PFSK-1 (cell line): ENCODE measurements at regions not wholly inside any gene's neighbourhood (a gene's known extent, or its start where the extent isn't known, plus 50 kb on each side); places are given as distances from the start of the nearest gene placed in this dataset.

ENCODE experiments used
- POLR2AphosphoS5 ChIP-seq: IDR thresholded peaks from 2 replicates; pipeline ENCODE4 v1.6.1; 2012; ENCODE audit warnings: low read depth, mild to moderate bottlenecking, control low read depth, low read length, moderate library complexity
- TAF1 ChIP-seq: IDR thresholded peaks from 2 replicates; pipeline ENCODE4 v1.6.1; 2012; ENCODE audit warnings: low read length, control low read depth, borderline replicate concordance; ENCODE audit not compliant: insufficient read depth

- TF ChIP-seq POLR2AphosphoS5 (no peak), TAF1 (no peak)
These were observed 295.1 kb downstream of the SMOC2 start for GRCh38 chr6:168736039-168736438.
